Tibial nerve (tissue), 4 donors: ENCODE measurements at regions not wholly inside any gene's neighbourhood (a gene's known extent, or its start where the extent isn't known, plus 50 kb on each side); places are given as distances from the start of the nearest gene placed in this dataset.

Experiments
- DNase-seq, 2 donors: peaks; one replicate each; pipeline ENCODE4 v3.0.0-alpha.2; 2019; ENCODE audit warnings: low spot score in 2 of 2
- H3K27ac ChIP-seq, 4 donors: fragments of 200-600 bp; sonication (generic) in 3 of 4; one replicate each; pipeline ENCODE4 v1.5.1; 2017 to 2019; ENCODE audit warnings: mild to moderate bottlenecking in 1 of 4
- H3K27me3 ChIP-seq, 2 donors: fragments of 200-600 bp; sonication (generic) in 1 of 2; one replicate each; pipeline versions ENCODE4 v1.5.1 to v1.6.0; 2017 to 2019
- H3K36me3 ChIP-seq, 3 donors: fragments of 200-600 bp; sonication (generic); one replicate each; pipeline ENCODE4 v1.5.1; 2018 to 2019
- H3K4me1 ChIP-seq, 4 donors: fragments of 200-600 bp; sonication (generic) in 3 of 4; one replicate each; pipeline ENCODE4 v1.5.1; 2017 to 2019
- H3K4me3 ChIP-seq, 4 donors: fragments of 200-600 bp; sonication (generic) in 3 of 4; one replicate each; pipeline ENCODE4 v1.5.1; 2017 to 2019; ENCODE audit warnings: mild to moderate bottlenecking in 1 of 4, moderate library complexity in 1 of 4
- H3K9me3 ChIP-seq, 4 donors: fragments of 200-600 bp; sonication (generic) in 3 of 4; one replicate each; pipeline ENCODE4 v1.5.1; 2017 to 2019
- EP300 ChIP-seq, 2 donors: sonication (generic); formaldehyde crosslinking; IDR thresholded peaks; one replicate each; pipeline ENCODE4 v1.6.1; 2017; ENCODE audit warnings: antibody characterized with exemption in 2 of 2, mild to moderate bottlenecking in 1 of 2
- POLR2A ChIP-seq, 2 donors: fragments of 450-650 bp; IDR thresholded peaks; one replicate each; pipeline ENCODE4 v1.6.1; 2017; ENCODE audit warnings: antibody characterized with exemption in 2 of 2, mild to moderate bottlenecking in 2 of 2, moderate library complexity in 2 of 2
- WGBS, 2 donors: methylation state at CpG; one replicate each; pipeline ENCODE4 v1.1.5; 2018; 5-methylcytosine and 5-hydroxymethylcytosine counted together
- TF ChIP-seq, protein P1 (sequence below), 5 experiments: fragments of 200-600 bp in 3 of 5; fragments of 450-650 bp in 2 of 5; sonication (generic) in 3 of 5; IDR thresholded peaks; one replicate each; pipeline ENCODE4 v1.5.1; 2016 to 2019; ENCODE audit warnings: antibody characterized with exemption in 5 of 5, mild to moderate bottlenecking in 3 of 5, moderate library complexity in 2 of 5

DNA sequence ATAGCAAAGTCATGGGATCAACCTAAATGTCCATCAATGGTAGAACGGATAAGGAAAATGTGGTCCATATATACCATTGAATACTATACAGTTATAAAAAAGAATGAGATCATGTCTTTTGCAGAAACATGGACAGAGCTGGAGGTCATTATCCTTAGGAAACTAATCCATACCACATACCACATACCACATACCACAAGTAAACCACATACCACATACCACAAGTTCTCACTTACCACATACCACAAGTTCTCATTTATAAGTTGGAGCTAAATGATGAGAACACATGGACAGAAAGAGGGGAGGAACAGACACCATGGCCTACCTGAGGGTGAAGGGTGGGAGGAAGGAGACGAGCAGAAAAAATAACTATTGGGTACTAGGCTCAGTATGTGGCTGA, 154.6 kb upstream of the GHR start:
- TF ChIP-seq EP300 (IDR thresholded peaks at IDR 0.05) (no peak), POLR2A (IDR thresholded peaks at IDR 0.05) (no peak)
- TF ChIP-seq, protein P1, sequence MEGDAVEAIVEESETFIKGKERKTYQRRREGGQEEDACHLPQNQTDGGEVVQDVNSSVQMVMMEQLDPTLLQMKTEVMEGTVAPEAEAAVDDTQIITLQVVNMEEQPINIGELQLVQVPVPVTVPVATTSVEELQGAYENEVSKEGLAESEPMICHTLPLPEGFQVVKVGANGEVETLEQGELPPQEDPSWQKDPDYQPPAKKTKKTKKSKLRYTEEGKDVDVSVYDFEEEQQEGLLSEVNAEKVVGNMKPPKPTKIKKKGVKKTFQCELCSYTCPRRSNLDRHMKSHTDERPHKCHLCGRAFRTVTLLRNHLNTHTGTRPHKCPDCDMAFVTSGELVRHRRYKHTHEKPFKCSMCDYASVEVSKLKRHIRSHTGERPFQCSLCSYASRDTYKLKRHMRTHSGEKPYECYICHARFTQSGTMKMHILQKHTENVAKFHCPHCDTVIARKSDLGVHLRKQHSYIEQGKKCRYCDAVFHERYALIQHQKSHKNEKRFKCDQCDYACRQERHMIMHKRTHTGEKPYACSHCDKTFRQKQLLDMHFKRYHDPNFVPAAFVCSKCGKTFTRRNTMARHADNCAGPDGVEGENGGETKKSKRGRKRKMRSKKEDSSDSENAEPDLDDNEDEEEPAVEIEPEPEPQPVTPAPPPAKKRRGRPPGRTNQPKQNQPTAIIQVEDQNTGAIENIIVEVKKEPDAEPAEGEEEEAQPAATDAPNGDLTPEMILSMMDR (IDR thresholded peaks at IDR 0.05) = no peak
- no peak overlapping the region for H3K4me3 ChIP-seq

DNA sequence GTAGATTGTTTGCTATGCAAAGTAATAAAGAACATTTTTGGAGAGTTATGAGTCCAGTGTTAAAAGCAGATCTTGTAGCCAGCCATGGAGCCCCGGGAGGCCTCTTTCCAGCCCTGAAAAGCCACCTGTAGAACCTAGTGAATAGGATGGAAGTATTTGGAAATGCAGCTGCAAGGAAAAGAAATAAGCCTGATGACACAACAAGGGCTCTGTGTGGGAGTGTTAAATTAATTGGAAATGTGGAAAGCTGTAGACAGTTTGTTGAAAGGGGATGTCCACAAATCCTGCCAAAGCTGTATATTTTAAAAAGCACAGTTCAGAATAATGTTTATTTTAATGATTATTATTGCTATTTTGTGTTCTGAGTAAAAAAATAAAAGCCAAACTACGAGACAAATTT, 152.5 kb upstream of the GHR start:
- TF ChIP-seq POLR2A (IDR thresholded peaks at IDR 0.05) = no peak
- TF ChIP-seq EP300 (IDR thresholded peaks at IDR 0.05) = no peak
- TF ChIP-seq, protein P1 (IDR thresholded peaks at IDR 0.05) = no peak
- no peaks in the 10 kb centered on the region for H3K9me3 ChIP-seq
- H3K4me3 ChIP-seq = no peak overlapping the region
- 22 to 32% methylated on average over 2 of the region's 2 CpGs for WGBS, 2 donors
- DNase-seq = no peak
- H3K36me3 ChIP-seq = no peaks in the 10 kb centered on the region
- H3K4me1 ChIP-seq = no peaks in the 10 kb centered on the region
- no peak overlapping the region for H3K27ac ChIP-seq
- no peaks in the 10 kb centered on the region for H3K27me3 ChIP-seq

More for the DNA sequence above, 154.6 kb upstream of the GHR start:
- no peak for DNase-seq
- Histone ChIP-seq H3K27me3 (no peaks in the 10 kb centered on the region), H3K9me3 (no peaks in the 10 kb centered on the region), H3K36me3 (no peaks in the 10 kb centered on the region), H3K27ac (no peak overlapping the region), H3K4me1 (no peaks in the 10 kb centered on the region)
- WGBS, 2 donors = 79 to 83% methylated on average over 2 of the region's 2 CpGs

DNA sequence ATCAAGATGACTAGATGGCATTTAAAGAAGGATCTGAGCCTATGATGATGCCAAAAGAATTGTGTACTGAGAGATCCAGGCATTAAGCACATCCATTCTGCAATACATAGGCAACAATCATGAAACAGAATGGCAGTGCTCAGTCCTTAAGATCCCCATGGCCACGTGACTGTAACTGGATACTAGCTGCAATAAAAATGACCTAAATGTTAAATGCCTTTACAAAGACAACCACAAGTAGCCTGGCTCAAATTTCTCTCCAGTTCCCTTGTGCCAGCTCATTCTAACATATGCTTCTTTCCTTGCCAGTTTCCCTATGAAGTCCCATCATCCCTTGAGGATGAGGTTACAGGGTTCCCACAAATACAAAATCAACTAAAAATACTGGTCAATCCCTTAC, 148.3 kb upstream of the GHR start:
- H3K36me3 ChIP-seq = no peaks in the 10 kb centered on the region
- H3K27ac ChIP-seq = no peak overlapping the region
- WGBS, 2 donors = 27 to 29% methylated on average over 1 of the region's 1 CpG
- H3K27me3 ChIP-seq = no peaks in the 10 kb centered on the region
- H3K4me3 ChIP-seq = no peak overlapping the region
- DNase-seq = no peak
- no peaks in the 10 kb centered on the region for H3K4me1 ChIP-seq
- H3K9me3 ChIP-seq = no peaks in the 10 kb centered on the region
- no peak for TF ChIP-seq EP300 (IDR thresholded peaks at IDR 0.05)

DNA sequence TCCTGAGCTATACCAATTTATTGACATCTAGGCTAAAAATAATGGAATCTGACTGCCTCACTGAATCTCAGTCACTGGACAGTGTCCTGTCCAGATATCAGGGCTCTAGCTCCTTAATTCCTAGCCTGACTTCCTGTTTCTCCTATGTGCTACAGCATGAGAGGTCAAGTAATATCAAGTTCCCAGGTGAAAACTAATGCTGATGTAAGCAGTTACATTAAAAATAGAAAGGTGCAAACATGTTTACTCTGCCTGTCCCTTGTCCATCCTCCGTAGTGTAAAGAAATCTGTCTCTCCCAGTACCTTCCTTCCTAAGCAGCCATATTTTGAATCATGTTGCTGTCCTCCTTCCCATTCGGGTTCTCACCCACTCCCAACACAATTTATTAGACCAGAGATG, 145.9 kb upstream of the GHR start:
- WGBS, 2 donors = 73 to 74% methylated on average over 2 of the region's 2 CpGs
- no peak for DNase-seq
- TF ChIP-seq EP300 (IDR thresholded peaks at IDR 0.05) (no peak), POLR2A (IDR thresholded peaks at IDR 0.05) (no peak)
- TF ChIP-seq, protein P1 (IDR thresholded peaks at IDR 0.05) = no peak
- Histone ChIP-seq H3K9me3 (no peaks in the 10 kb centered on the region), H3K27me3 (no peaks in the 10 kb centered on the region), H3K4me3 (no peak overlapping the region), H3K4me1 (no peaks in the 10 kb centered on the region), H3K36me3 (no peaks in the 10 kb centered on the region), H3K27ac (no peak overlapping the region)

DNA sequence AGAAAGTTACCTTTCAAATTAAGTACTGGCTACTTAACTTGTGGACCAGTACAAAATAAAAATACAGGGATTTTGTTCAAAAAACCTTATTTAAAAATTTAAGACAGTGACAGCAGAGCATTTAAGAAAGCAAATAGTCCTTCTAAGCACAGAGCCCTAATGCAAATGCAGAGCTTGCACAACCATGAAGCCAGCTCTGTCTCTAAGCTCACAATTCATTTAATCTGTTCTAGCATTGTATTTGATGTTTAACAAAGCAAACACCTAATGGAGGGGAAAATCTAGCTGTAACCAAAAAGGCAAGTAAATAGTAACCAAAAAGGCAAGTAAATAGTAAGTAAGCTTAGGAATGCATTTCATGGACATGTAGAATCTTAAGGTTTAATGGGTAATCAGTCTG, 138.7 kb upstream of the GHR start:
- no peaks in the 10 kb centered on the region for H3K27me3 ChIP-seq
- H3K36me3 ChIP-seq = no peaks in the 10 kb centered on the region
- H3K4me1 ChIP-seq = no peaks in the 10 kb centered on the region
- no peak overlapping the region for H3K4me3 ChIP-seq
- H3K27ac ChIP-seq = no peak overlapping the region
- TF ChIP-seq POLR2A (IDR thresholded peaks at IDR 0.05) = no peak
- TF ChIP-seq, protein P1 (IDR thresholded peaks at IDR 0.05) = no peak
- TF ChIP-seq EP300 (IDR thresholded peaks at IDR 0.05) = no peak
- DNase-seq = no peak
- H3K9me3 ChIP-seq = no peaks in the 10 kb centered on the region

DNA sequence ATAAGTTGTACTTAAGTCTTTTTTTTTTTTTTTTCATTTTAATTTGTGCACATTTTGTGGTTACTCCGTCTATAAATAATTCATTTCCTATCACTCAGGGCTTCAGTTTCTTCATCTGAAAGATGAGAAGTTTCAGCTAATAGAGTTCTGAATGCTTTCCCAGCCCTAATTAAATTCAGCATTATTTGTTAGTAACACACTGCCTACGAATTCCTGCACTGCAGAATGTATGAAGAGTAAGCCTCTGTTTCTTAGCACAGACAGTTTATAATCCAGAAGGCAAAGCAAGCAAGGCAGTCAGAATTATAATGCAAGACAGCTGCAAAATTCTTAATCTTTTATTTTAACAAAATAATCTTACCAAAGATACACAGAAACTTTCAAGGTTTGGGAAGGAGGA, 138.0 kb upstream of the GHR start:
- Histone ChIP-seq H3K27ac (no peak overlapping the region), H3K4me1 (no peaks in the 10 kb centered on the region), H3K27me3 (no peaks in the 10 kb centered on the region), H3K9me3 (no peaks in the 10 kb centered on the region), H3K36me3 (no peaks in the 10 kb centered on the region), H3K4me3 (no peak overlapping the region)
- TF ChIP-seq, protein P1 (IDR thresholded peaks at IDR 0.05) = no peak
- TF ChIP-seq POLR2A (IDR thresholded peaks at IDR 0.05) (no peak), EP300 (IDR thresholded peaks at IDR 0.05) (no peak)
- WGBS, 2 donors = 47 to 53% methylated on average over 2 of the region's 2 CpGs
- DNase-seq = no peak
